ENCODE measurements at regions not wholly inside any gene's neighbourhood (a gene's known extent, or its start where the extent isn't known, plus 50 kb on each side); places are given as distances from the start of the nearest gene placed in this dataset.

GRCh38 chr7:89857767-89858166 is 296.5 kb upstream of the STEAP1 start:
- TF ChIP-seq CBX5 (IDR thresholded peaks at IDR 0.05; ENCODE audit: borderline replicate concordance, low read depth) (0 out of 2 replicates have a peak, but pooled peaks have one; percentile 52), IRF2 (CRISPR knock-in tag; IDR thresholded peaks at IDR 0.05) (no peak)
- H3K36me3 ChIP-seq (ENCODE audit: control insufficient read depth, insufficient read depth, low read length), result no peaks in the 10 kb centered on the region
- H3K27me3 ChIP-seq (ENCODE audit: control insufficient read depth in 2 of 2, insufficient read depth in 2 of 2, low read length in 2 of 2), result no peaks in the 10 kb centered on the region
- no peaks in the 10 kb centered on the region for H3K9me1 ChIP-seq (ENCODE audit: control insufficient read depth, insufficient read depth, low read length)
- H3K79me2 ChIP-seq (ENCODE audit: control insufficient read depth, insufficient read depth, low read length), result no peaks in the 10 kb centered on the region
- H2AFZ ChIP-seq (ENCODE audit: low read depth, low read length), result no peak overlapping the region
- no peak for ATAC-seq
- no peak overlapping the region for H3K4me2 ChIP-seq (ENCODE audit: insufficient read depth, low read length)
- ChIA-PET CTCF (ENCODE audit: low intra/inter-chr PET ratio) (no interaction called here), POLR2A (no interaction called here)
- no peak overlapping the region for H3K27ac ChIP-seq (ENCODE audit: extremely low read depth, low read depth, low read length)
- no peak overlapping the region for H3K9ac ChIP-seq (ENCODE audit: insufficient read depth in 1 of 2, low read depth in 2 of 2, low read length in 2 of 2)
- H3K4me1 ChIP-seq (replicated peaks in 1 of 2; ENCODE audit: control insufficient read depth in 2 of 2, insufficient read depth in 2 of 2, low read length in 2 of 2), result no peaks in the 10 kb centered on the region
- no peaks in the 10 kb centered on the region for H4K20me1 ChIP-seq (replicated peaks; ENCODE audit: control insufficient read depth, insufficient read depth, low read length)
- no peak overlapping the region for H3K4me3 ChIP-seq
- 0 out of 2 replicates have a peak, but pooled peaks cover 2% of the 10 kb centered on the region for H3K9me3 ChIP-seq (replicated peaks; ENCODE audit: control insufficient read depth, insufficient read depth, low read depth, low read length)
- intact Hi-C loops (cut with micrococcal nuclease) (no loop called here), in situ Hi-C loops (cut with MboI) (no loop called here)
- no peak for DNase-seq (ENCODE audit: extremely low read depth in 1 of 4, low spot score in 3 of 4)
- 0% methylated on average over 1 of the region's 1 CpG for WGBS (ENCODE audit: insufficient coverage, low coverage, missing lambda C conversion rate)
- no TSS peak for BruUV-seq (replicated peaks)
- FAIRE-seq, result no peak

DNA sequence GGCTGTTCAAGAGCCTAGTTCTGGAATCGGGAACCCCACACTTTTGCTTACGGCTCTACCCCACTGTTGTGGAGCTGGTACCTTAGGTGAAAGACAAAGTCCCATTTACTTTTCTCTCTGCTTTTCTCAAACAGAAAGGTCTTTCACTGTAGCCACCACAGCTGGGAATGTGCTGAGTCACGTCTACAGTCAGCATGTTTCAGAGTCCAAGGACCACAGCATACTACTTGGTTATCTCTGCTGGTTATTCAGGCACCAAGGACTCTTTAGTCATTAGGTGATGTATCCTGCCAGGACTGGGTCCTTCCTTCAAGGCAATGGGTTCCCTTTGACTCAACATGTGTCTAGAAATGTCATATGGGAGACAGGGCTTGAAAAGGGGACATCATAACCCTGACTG is 266.8 kb upstream of the STEAP1 start:
- POLR2A ChIA-PET, result no interaction called here
- no peak for ATAC-seq
- no TSS peak for BruUV-seq (replicated peaks)
- no peak for FAIRE-seq
- no peaks in the 10 kb centered on the region for H4K20me1 ChIP-seq (replicated peaks; ENCODE audit: control insufficient read depth, insufficient read depth, low read length)
- H2AFZ ChIP-seq (ENCODE audit: low read depth, low read length), result no peak overlapping the region
- H3K36me3 ChIP-seq (ENCODE audit: control insufficient read depth, insufficient read depth, low read length), result no peaks in the 10 kb centered on the region
- H3K27ac ChIP-seq (ENCODE audit: extremely low read depth, low read depth, low read length), result no peak overlapping the region
- 3% methylated on average over 3 of the region's 3 CpGs for WGBS (ENCODE audit: insufficient coverage, low coverage, missing lambda C conversion rate)
- 0 out of 2 replicates have a peak, but pooled peaks cover 2% of the 10 kb centered on the region for H3K9me3 ChIP-seq (replicated peaks; ENCODE audit: control insufficient read depth, insufficient read depth, low read depth, low read length)
- DNase-seq (ENCODE audit: extremely low read depth in 1 of 4, low spot score in 3 of 4), result no peak
- no peaks in the 10 kb centered on the region for H3K9me1 ChIP-seq (ENCODE audit: control insufficient read depth, insufficient read depth, low read length)
- TF ChIP-seq ZNF316 (IDR thresholded peaks at IDR 0.05) (peak; percentile 64), ZNF239 (CRISPR knock-in tag; IDR thresholded peaks at IDR 0.05) (no peak), CEBPB (tag; IDR thresholded peaks at IDR 0.05) (no peak), MEIS2 (IDR thresholded peaks at IDR 0.05; ENCODE audit: partially characterized antibody) (no peak), C11orf30 (IDR thresholded peaks at IDR 0.05; ENCODE audit: low read depth) (peak; percentile 17; the same call in 1 of the 2 replicates), MAFG (tag; conservative IDR thresholded peaks at IDR 0.05) (peak; percentile 61; the same call in 1 of the 2 replicates), MCM2 (IDR thresholded peaks at IDR 0.05; ENCODE audit: low read depth) (no peak)
- intact Hi-C loops (cut with micrococcal nuclease), result no loop called here
- CTCF ChIA-PET (ENCODE audit: low intra/inter-chr PET ratio), result no interaction called here
- H3K79me2 ChIP-seq (ENCODE audit: control insufficient read depth, insufficient read depth, low read length), result no peaks in the 10 kb centered on the region
- no peak overlapping the region for H3K4me2 ChIP-seq (ENCODE audit: insufficient read depth, low read length)
- no peak overlapping the region for H3K9ac ChIP-seq (ENCODE audit: insufficient read depth in 1 of 2, low read depth in 2 of 2, low read length in 2 of 2)
- in situ Hi-C loops (cut with MboI), result no loop called here
- H3K4me3 ChIP-seq, result no peak overlapping the region
- H3K4me1 ChIP-seq (replicated peaks in 1 of 2; ENCODE audit: control insufficient read depth in 2 of 2, insufficient read depth in 2 of 2, low read length in 2 of 2), result no peaks in the 10 kb centered on the region
- H3K27me3 ChIP-seq (ENCODE audit: control insufficient read depth in 2 of 2, insufficient read depth in 2 of 2, low read length in 2 of 2), result no peaks in the 10 kb centered on the region

Data from K562 (cell line).